ENCODE measurements at regions not wholly inside any gene's neighbourhood (a gene's known extent, or its start where the extent isn't known, plus 50 kb on each side); places are given as distances from the start of the nearest gene placed in this dataset.
A peak's percentile ranks its signal among the peaks of the same experiment; 100 is the strongest.

GRCh38 chr15:69962561-69962960 is 135.2 kb downstream of the TLE3 start:
- H3K4me3 Mint-ChIP-seq (ENCODE audit: low read depth), result no peak overlapping the region
- H3K27ac Mint-ChIP-seq, result no peak overlapping the region
- peaks cover 18% of the 10 kb centered on the region for H3K27me3 Mint-ChIP-seq (ENCODE audit: low read depth)
- no peak for DNase-seq (ENCODE audit: low spot score)
- no peaks in the 10 kb centered on the region for H3K36me3 Mint-ChIP-seq (ENCODE audit: low read depth)
- H3K4me1 Mint-ChIP-seq (ENCODE audit: low read depth), result no peaks in the 10 kb centered on the region
- H3K9me3 Mint-ChIP-seq, result no peaks in the 10 kb centered on the region
- intact Hi-C loops (cut with micrococcal nuclease), result no loop called here

GRCh38 chr15:69963385-69963784 is 134.3 kb downstream of the TLE3 start:
- no peak for DNase-seq (ENCODE audit: low spot score)
- Mint-ChIP-seq H3K9me3 (no peaks in the 10 kb centered on the region), H3K36me3 (ENCODE audit: low read depth) (no peaks in the 10 kb centered on the region), H3K4me3 (ENCODE audit: low read depth) (no peak overlapping the region), H3K27me3 (ENCODE audit: low read depth) (peaks cover 18% of the 10 kb centered on the region), H3K4me1 (ENCODE audit: low read depth) (no peaks in the 10 kb centered on the region), H3K27ac (no peak overlapping the region)
- intact Hi-C loops (cut with micrococcal nuclease), result no loop called here

- Mint-ChIP-seq H3K27me3 (ENCODE audit: low read depth) (peaks cover 27% of the 10 kb centered on the region), H3K27ac (no peak overlapping the region), H3K4me1 (ENCODE audit: low read depth) (no peaks in the 10 kb centered on the region), H3K4me3 (ENCODE audit: low read depth) (no peak overlapping the region), H3K9me3 (no peaks in the 10 kb centered on the region), H3K36me3 (ENCODE audit: low read depth) (no peaks in the 10 kb centered on the region)
- no peak for DNase-seq (ENCODE audit: low spot score)
- intact Hi-C loops (cut with micrococcal nuclease), result loop anchor here (10.0 kb wide), 1 partner anchor 247 kb away; no protein-coding TSS in a partner anchor
These were observed 125.9 kb downstream of the TLE3 start for GRCh38 chr15:69971771-69972170.

- Mint-ChIP-seq H3K27me3 (ENCODE audit: low read depth) (peaks cover 27% of the 10 kb centered on the region), H3K9me3 (no peaks in the 10 kb centered on the region), H3K4me3 (ENCODE audit: low read depth) (no peak overlapping the region), H3K4me1 (ENCODE audit: low read depth) (no peaks in the 10 kb centered on the region), H3K36me3 (ENCODE audit: low read depth) (no peaks in the 10 kb centered on the region), H3K27ac (no peak overlapping the region)
- no peak for DNase-seq (ENCODE audit: low spot score)
- intact Hi-C loops (cut with micrococcal nuclease), result loop anchor here (10.0 kb wide), 1 partner anchor 248 kb away; no protein-coding TSS in a partner anchor
These were observed 125.3 kb downstream of the TLE3 start for GRCh38 chr15:69972436-69972835.

GRCh38 chr15:69973102-69973714 is 124.5 kb downstream of the TLE3 start:
- H3K27me3 Mint-ChIP-seq (ENCODE audit: low read depth), result peaks cover 29% of the 10 kb centered on the region

GRCh38 chr15:69973880-69974279 is 123.8 kb downstream of the TLE3 start:
- H3K36me3 Mint-ChIP-seq (ENCODE audit: low read depth), result no peaks in the 10 kb centered on the region
- DNase-seq (ENCODE audit: low spot score), result no peak
- no peak overlapping the region for H3K4me3 Mint-ChIP-seq (ENCODE audit: low read depth)
- peaks cover 29% of the 10 kb centered on the region for H3K27me3 Mint-ChIP-seq (ENCODE audit: low read depth)
- H3K27ac Mint-ChIP-seq, result no peak overlapping the region
- no peaks in the 10 kb centered on the region for H3K4me1 Mint-ChIP-seq (ENCODE audit: low read depth)
- intact Hi-C loops (cut with micrococcal nuclease), result loop anchor here (10.0 kb wide), 1 partner anchor 249 kb away; no protein-coding TSS in a partner anchor
- H3K9me3 Mint-ChIP-seq, result no peaks in the 10 kb centered on the region

More at GRCh38 chr15:69973102-69973714, 124.5 kb downstream of the TLE3 start:
- Mint-ChIP-seq H3K4me3 (ENCODE audit: low read depth) (no peak overlapping the region), H3K36me3 (ENCODE audit: low read depth) (no peaks in the 10 kb centered on the region), H3K9me3 (no peaks in the 10 kb centered on the region), H3K4me1 (ENCODE audit: low read depth) (no peaks in the 10 kb centered on the region), H3K27ac (no peak overlapping the region)
- intact Hi-C loops (cut with micrococcal nuclease), result loop anchor here (10.0 kb wide), 1 partner anchor 248 kb away; no protein-coding TSS in a partner anchor
- peak; percentile 17 for DNase-seq (ENCODE audit: low spot score)

- Mint-ChIP-seq H3K36me3 (ENCODE audit: low read depth) (no peaks in the 10 kb centered on the region), H3K27ac (no peak overlapping the region), H3K9me3 (no peaks in the 10 kb centered on the region), H3K4me3 (ENCODE audit: low read depth) (no peak overlapping the region), H3K27me3 (ENCODE audit: low read depth) (peaks cover 24% of the 10 kb centered on the region), H3K4me1 (ENCODE audit: low read depth) (no peaks in the 10 kb centered on the region)
- no peak for DNase-seq (ENCODE audit: low spot score)
- intact Hi-C loops (cut with micrococcal nuclease), result loop anchor here (10.0 kb wide), 1 partner anchor 250 kb away; no protein-coding TSS in a partner anchor
These were observed 123.4 kb downstream of the TLE3 start for GRCh38 chr15:69974321-69974720.

GRCh38 chr15:69976366-69976994 is 121.2 kb downstream of the TLE3 start:
- Mint-ChIP-seq H3K9me3 (no peaks in the 10 kb centered on the region), H3K4me1 (ENCODE audit: low read depth) (no peaks in the 10 kb centered on the region), H3K36me3 (ENCODE audit: low read depth) (no peaks in the 10 kb centered on the region), H3K4me3 (ENCODE audit: low read depth) (no peak overlapping the region), H3K27ac (no peak overlapping the region), H3K27me3 (ENCODE audit: low read depth) (peaks cover 16% of the 10 kb centered on the region)
- intact Hi-C loops (cut with micrococcal nuclease), result loop anchor here (10.0 kb wide), 1 partner anchor 252 kb away; no protein-coding TSS in a partner anchor
- peak; percentile 37 for DNase-seq (ENCODE audit: low spot score)

GRCh38 chr15:69978603-69979002 is 119.1 kb downstream of the TLE3 start:
- Mint-ChIP-seq H3K36me3 (ENCODE audit: low read depth) (no peaks in the 10 kb centered on the region), H3K27me3 (ENCODE audit: low read depth) (peaks cover 9% of the 10 kb centered on the region), H3K27ac (no peak overlapping the region), H3K9me3 (no peaks in the 10 kb centered on the region), H3K4me3 (ENCODE audit: low read depth) (no peak overlapping the region), H3K4me1 (ENCODE audit: low read depth) (no peaks in the 10 kb centered on the region)
- intact Hi-C loops (cut with micrococcal nuclease), result loop anchor here (10.0 kb wide), 1 partner anchor 254 kb away; no protein-coding TSS in a partner anchor
- no peak for DNase-seq (ENCODE audit: low spot score)

GRCh38 chr15:69979262-69979661 is 118.5 kb downstream of the TLE3 start:
- DNase-seq (ENCODE audit: low spot score), result no peak
- H3K4me3 Mint-ChIP-seq (ENCODE audit: low read depth), result no peak overlapping the region
- no peaks in the 10 kb centered on the region for H3K9me3 Mint-ChIP-seq
- H3K4me1 Mint-ChIP-seq (ENCODE audit: low read depth), result no peaks in the 10 kb centered on the region
- no peaks in the 10 kb centered on the region for H3K36me3 Mint-ChIP-seq (ENCODE audit: low read depth)
- H3K27me3 Mint-ChIP-seq (ENCODE audit: low read depth), result peaks cover 6% of the 10 kb centered on the region
- intact Hi-C loops (cut with micrococcal nuclease), result loop anchor here (10.0 kb wide), 1 partner anchor 254 kb away; no protein-coding TSS in a partner anchor
- H3K27ac Mint-ChIP-seq, result no peak overlapping the region

GRCh38 chr15:69979783-69980182 is 117.9 kb downstream of the TLE3 start:
- intact Hi-C loops (cut with micrococcal nuclease), result loop anchor here (10.0 kb wide), 1 partner anchor 255 kb away; no protein-coding TSS in a partner anchor
- no peak overlapping the region for H3K27ac Mint-ChIP-seq
- H3K9me3 Mint-ChIP-seq, result no peaks in the 10 kb centered on the region
- H3K4me3 Mint-ChIP-seq (ENCODE audit: low read depth), result no peak overlapping the region
- H3K36me3 Mint-ChIP-seq (ENCODE audit: low read depth), result no peaks in the 10 kb centered on the region
- peaks cover 10% of the 10 kb centered on the region for H3K27me3 Mint-ChIP-seq (ENCODE audit: low read depth)
- DNase-seq (ENCODE audit: low spot score), result no peak
- H3K4me1 Mint-ChIP-seq (ENCODE audit: low read depth), result no peaks in the 10 kb centered on the region

- intact Hi-C loops (cut with micrococcal nuclease), result no loop called here
- no peaks in the 10 kb centered on the region for H3K9me3 Mint-ChIP-seq
These were observed 117.2 kb downstream of the TLE3 start for GRCh38 chr15:69980341-69981059.

GRCh38 chr15:69982037-69982436 is 115.7 kb downstream of the TLE3 start:
- no peak overlapping the region for H3K4me3 Mint-ChIP-seq (ENCODE audit: low read depth)
- intact Hi-C loops (cut with micrococcal nuclease), result no loop called here
- DNase-seq (ENCODE audit: low spot score), result no peak
- H3K4me1 Mint-ChIP-seq (ENCODE audit: low read depth), result no peaks in the 10 kb centered on the region
- H3K36me3 Mint-ChIP-seq (ENCODE audit: low read depth), result no peaks in the 10 kb centered on the region
- H3K27me3 Mint-ChIP-seq (ENCODE audit: low read depth), result peaks cover 16% of the 10 kb centered on the region
- H3K27ac Mint-ChIP-seq, result no peak overlapping the region
- no peaks in the 10 kb centered on the region for H3K9me3 Mint-ChIP-seq

More at GRCh38 chr15:69980341-69981059, 117.2 kb downstream of the TLE3 start:
- Mint-ChIP-seq H3K27me3 (ENCODE audit: low read depth) (peaks cover 14% of the 10 kb centered on the region), H3K4me1 (ENCODE audit: low read depth) (no peaks in the 10 kb centered on the region), H3K36me3 (ENCODE audit: low read depth) (no peaks in the 10 kb centered on the region), H3K4me3 (ENCODE audit: low read depth) (no peak overlapping the region), H3K27ac (no peak overlapping the region)
- DNase-seq (ENCODE audit: low spot score), result no peak
